ENCODE measurements at regions not wholly inside any gene's neighbourhood (a gene's known extent, or its start where the extent isn't known, plus 50 kb on each side); places are given as distances from the start of the nearest gene placed in this dataset.

GRCh38 chr7:138176060-138176459 is 99.8 kb downstream of the AKR1D1 start:
- DNase-seq (no peak), ATAC-seq (no peak)
- Histone ChIP-seq H3K9me3 (peaks cover 0 to 3% (median 0%) of the 10 kb centered on the region in 3 donors), H3K27me3 (no peaks in the 10 kb centered on the region), H3K36me3 (no peaks in the 10 kb centered on the region), H3K27ac (no peak overlapping the region), H3K4me1 (no peaks in the 10 kb centered on the region), H3K4me3 (no peak overlapping the region)
- no peak for TF ChIP-seq CTCF (IDR thresholded peaks at IDR 0.05 in 4 of 5, conservative IDR thresholded peaks at IDR 0.05 in 1 of 5)
- TF ChIP-seq POLR2A (IDR thresholded peaks at IDR 0.05), result no peak
- in situ Hi-C loops (cut with MboI; ENCODE audit: low sequenced_read_pairs in 4 of 4) (loop anchor here in 1 of 4 donors (10.0 kb wide), 1 partner anchor 559 kb away; no protein-coding TSS in a partner anchor), intact Hi-C loops (cut with DNase I; ENCODE audit: low total_unique reads) (no loop called here)

- H3K27ac ChIP-seq, result no peak overlapping the region
- DNase-seq (no peak), ATAC-seq (no peak)
- intact Hi-C loops (cut with DNase I; ENCODE audit: low total_unique reads) (no loop called here), in situ Hi-C loops (cut with MboI; ENCODE audit: low sequenced_read_pairs in 4 of 4) (no loop called here)
- no peaks in the 10 kb centered on the region for H3K9me3 ChIP-seq
- no peaks in the 10 kb centered on the region for H3K27me3 ChIP-seq
- TF ChIP-seq POLR2A (IDR thresholded peaks at IDR 0.05), result no peak
- no peak for TF ChIP-seq CTCF (IDR thresholded peaks at IDR 0.05 in 4 of 5, conservative IDR thresholded peaks at IDR 0.05 in 1 of 5)
- H3K4me1 ChIP-seq, result no peaks in the 10 kb centered on the region
- H3K36me3 ChIP-seq, result no peaks in the 10 kb centered on the region
- no peak overlapping the region for H3K4me3 ChIP-seq
Observed at GRCh38 chr7:138184191-138184590, 107.9 kb downstream of the AKR1D1 start.

- Histone ChIP-seq H3K9me3 (no peaks in the 10 kb centered on the region), H3K4me3 (no peak overlapping the region), H3K27ac (no peak overlapping the region), H3K27me3 (no peaks in the 10 kb centered on the region), H3K4me1 (no peaks in the 10 kb centered on the region), H3K36me3 (no peaks in the 10 kb centered on the region)
- TF ChIP-seq CTCF (IDR thresholded peaks at IDR 0.05 in 4 of 5, conservative IDR thresholded peaks at IDR 0.05 in 1 of 5) (no peak), POLR2A (IDR thresholded peaks at IDR 0.05) (no peak)
- no peak for DNase-seq
- in situ Hi-C loops (cut with MboI; ENCODE audit: low sequenced_read_pairs in 4 of 4), result no loop called here
- intact Hi-C loops (cut with DNase I; ENCODE audit: low total_unique reads), result no loop called here
- no peak for ATAC-seq
Observed at GRCh38 chr7:138185132-138185908, 109.1 kb downstream of the AKR1D1 start.

GRCh38 chr7:138186951-138187351 is 110.7 kb downstream of the AKR1D1 start:
- TF ChIP-seq POLR2A (IDR thresholded peaks at IDR 0.05) (no peak), CTCF (IDR thresholded peaks at IDR 0.05 in 4 of 5, conservative IDR thresholded peaks at IDR 0.05 in 1 of 5) (no peak)
- H3K9me3 ChIP-seq, result no peaks in the 10 kb centered on the region
- H3K4me1 ChIP-seq, result no peaks in the 10 kb centered on the region
- ATAC-seq (no peak), DNase-seq (no peak)
- no peaks in the 10 kb centered on the region for H3K36me3 ChIP-seq
- H3K27ac ChIP-seq, result no peak overlapping the region
- in situ Hi-C loops (cut with MboI; ENCODE audit: low sequenced_read_pairs in 4 of 4), result no loop called here
- H3K27me3 ChIP-seq, result no peaks in the 10 kb centered on the region
- no peak overlapping the region for H3K4me3 ChIP-seq
- intact Hi-C loops (cut with DNase I; ENCODE audit: low total_unique reads), result no loop called here
